Superior temporal gyrus (tissue), 1 donor: ENCODE measurements at regions not wholly inside any gene's neighbourhood (a gene's known extent, or its start where the extent isn't known, plus 50 kb on each side); places are given as distances from the start of the nearest gene placed in this dataset.

ENCODE experiments used
- DNase-seq: peaks from one replicate; pipeline ENCODE4 v3.0.0-alpha.2; 2016; ENCODE audit errors: extremely low spot score

- no peak for DNase-seq
Measured at GRCh38 chr4:117800636-117801035, 233.7 kb upstream of the NDST3 start.

GRCh38 chr4:117801756-117802155, 232.5 kb upstream of the NDST3 start:
- DNase-seq, result no peak

GRCh38 chr4:117811731-117812130, 222.6 kb upstream of the NDST3 start:
- no peak for DNase-seq

- no peak for DNase-seq
Measured at GRCh38 chr4:117814277-117815246, 219.7 kb upstream of the NDST3 start.

- no peak for DNase-seq
Measured at GRCh38 chr4:117817301-117817700, 217.0 kb upstream of the NDST3 start.

GRCh38 chr4:117821834-117822233, 212.5 kb upstream of the NDST3 start:
- DNase-seq, result no peak

- no peak for DNase-seq
Measured at GRCh38 chr4:117823388-117823787, 210.9 kb upstream of the NDST3 start.

- DNase-seq, result no peak
Measured at GRCh38 chr4:117825600-117825999, 208.7 kb upstream of the NDST3 start.

GRCh38 chr4:117831060-117831683, 203.1 kb upstream of the NDST3 start:
- DNase-seq, result no peak

GRCh38 chr4:117835566-117835965, 198.7 kb upstream of the NDST3 start:
- no peak for DNase-seq

- no peak for DNase-seq
Measured at GRCh38 chr4:117844594-117844993, 189.7 kb upstream of the NDST3 start.

GRCh38 chr4:117845270-117845669, 189.0 kb upstream of the NDST3 start:
- DNase-seq, result no peak

- DNase-seq, result no peak
Measured at GRCh38 chr4:117847849-117848248, 186.4 kb upstream of the NDST3 start.

- DNase-seq, result no peak
Measured at GRCh38 chr4:117868201-117868600, 166.1 kb upstream of the NDST3 start.

- no peak for DNase-seq
Measured at GRCh38 chr4:117873779-117874178, 160.5 kb upstream of the NDST3 start.

- DNase-seq, result no peak
Measured at GRCh38 chr4:117874216-117874615, 160.1 kb upstream of the NDST3 start.

GRCh38 chr4:117889978-117890377, 144.3 kb upstream of the NDST3 start:
- no peak for DNase-seq

GRCh38 chr4:117893207-117893606, 141.1 kb upstream of the NDST3 start:
- DNase-seq, result peak; percentile 29

GRCh38 chr4:117898496-117898895, 135.8 kb upstream of the NDST3 start:
- DNase-seq, result no peak

- no peak for DNase-seq
Measured at GRCh38 chr4:117900832-117901231, 133.5 kb upstream of the NDST3 start.

GRCh38 chr4:117907646-117908045, 126.6 kb upstream of the NDST3 start:
- DNase-seq, result no peak

GRCh38 chr4:117908306-117909207, 125.7 kb upstream of the NDST3 start:
- DNase-seq, result no peak
